Omental fat pad (tissue), 3 donors: ENCODE measurements at regions not wholly inside any gene's neighbourhood (a gene's known extent, or its start where the extent isn't known, plus 50 kb on each side); places are given as distances from the start of the nearest gene placed in this dataset.
"Not testable (repeated sequence)": the region's sequence is repeated elsewhere in the genome, so short reads cannot be mapped to it uniquely, and the experiment has no call there.

Experiments used
- ATAC-seq: fragments of 150-250 bp; one replicate; pipeline ENCODE4 v1.9.1; 2016; ENCODE audit warnings: mild to moderate bottlenecking, moderate library complexity; ENCODE audit not compliant: low FRiP score
- DNase-seq: peaks from one replicate; pipeline ENCODE4 v3.0.0-alpha.2; 2019; ENCODE audit warnings: low spot score
- CTCF ChIP-seq, 3 donors: fragments of 450-650 bp; IDR thresholded peaks; one replicate each; pipeline ENCODE4 v1.5.1; 2016 to 2017; ENCODE audit warnings: antibody characterized with exemption in 3 of 3, mild to moderate bottlenecking in 3 of 3, moderate library complexity in 2 of 3

GRCh38 chr14:22492622-22493542 lies 96.1 kb downstream of the DAD1 start:
- no peak for TF ChIP-seq CTCF (IDR thresholded peaks at IDR 0.05)
- ATAC-seq (no peak), DNase-seq (no peak)

GRCh38 chr14:22491683-22492621 lies 97.1 kb downstream of the DAD1 start:
- ATAC-seq (no peak), DNase-seq (no peak)
- TF ChIP-seq CTCF (IDR thresholded peaks at IDR 0.05) = no peak

GRCh38 chr14:22491053-22491452 lies 98.0 kb downstream of the DAD1 start:
- DNase-seq, ATAC-seq: not testable (repeated sequence)

DNA sequence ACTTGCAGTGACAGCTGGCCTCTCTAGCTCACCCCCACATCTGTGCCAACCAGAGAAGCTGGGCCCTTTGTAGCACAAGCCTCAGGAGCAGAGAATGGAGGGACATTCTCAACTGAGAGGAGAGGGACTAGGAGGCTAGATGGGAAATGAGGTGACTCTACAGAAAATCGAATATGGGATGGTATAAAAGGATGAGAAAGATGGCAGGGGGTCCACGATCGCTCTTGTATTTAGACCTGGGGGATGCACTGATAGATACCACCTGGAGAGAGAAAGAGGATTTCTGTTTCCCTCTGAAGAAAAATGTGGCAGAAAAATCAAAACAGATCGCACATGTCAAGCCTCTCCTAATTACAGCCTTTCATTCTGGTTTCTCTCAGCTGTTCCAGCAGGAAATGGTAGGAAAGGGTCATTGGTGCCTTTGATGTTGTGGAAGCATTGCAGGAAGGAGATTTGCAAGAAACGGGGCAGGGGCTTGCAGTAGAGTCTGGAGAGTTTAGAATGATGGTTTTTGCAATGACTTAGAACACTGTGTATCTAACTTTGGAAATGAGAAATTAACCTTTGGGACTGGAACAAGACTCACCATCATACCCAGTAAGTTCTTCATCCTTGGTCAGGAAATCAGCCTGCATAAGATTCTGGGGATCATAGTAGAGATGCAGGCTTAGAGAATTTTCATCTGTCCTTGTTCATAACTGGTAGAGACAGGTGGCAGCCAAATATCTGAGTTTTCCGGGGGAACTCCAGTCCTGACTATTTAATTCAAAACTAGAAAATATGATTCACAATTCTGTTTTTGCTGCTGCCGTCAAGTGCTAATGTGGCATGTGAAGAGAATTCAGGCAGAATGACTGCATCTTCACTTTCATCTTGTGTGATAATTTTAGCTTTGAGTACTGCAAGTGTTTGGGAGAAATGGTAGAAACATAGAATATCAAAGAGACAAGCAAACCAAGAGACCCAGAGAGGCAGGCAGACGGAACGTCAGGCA lies 98.8 kb downstream of the DAD1 start:
- TF ChIP-seq CTCF (IDR thresholded peaks at IDR 0.05) = no peak
- DNase-seq = no peak
- no peak for ATAC-seq

GRCh38 chr14:22489244-22489545 lies 99.8 kb downstream of the DAD1 start:
- no peak for ATAC-seq
- DNase-seq = no peak
- TF ChIP-seq CTCF (IDR thresholded peaks at IDR 0.05) = no peak

GRCh38 chr14:22488522-22489243 lies 100.3 kb downstream of the DAD1 start:
- DNase-seq (no peak), ATAC-seq (no peak)
- no peak for TF ChIP-seq CTCF (IDR thresholded peaks at IDR 0.05)
